Right lobe of liver (tissue), 4 donors: ENCODE measurements at regions not wholly inside any gene's neighbourhood (a gene's known extent, or its start where the extent isn't known, plus 50 kb on each side); places are given as distances from the start of the nearest gene placed in this dataset.

ENCODE experiments used
- POLR2A ChIP-seq: fragments of 450-650 bp; IDR thresholded peaks from one replicate; pipeline ENCODE4 v1.6.1; 2017; ENCODE audit warnings: antibody characterized with exemption, mild to moderate bottlenecking
- TF ChIP-seq, protein P1 (sequence below), 4 donors: fragments of 200-600 bp in 3 of 4; fragments of 450-650 bp in 1 of 4; IDR thresholded peaks; one replicate each; pipeline versions ENCODE4 v1.5.1 to v1.8.0; 2016 to 2022; ENCODE audit warnings: antibody characterized with exemption in 4 of 4, mild to moderate bottlenecking in 2 of 4
- donor health status: DM: no; HTN: no; CAD: no.
- donor health status: DM: no; HTN: no; CAD: no.
- donor health status: DM: no; HTN: yes; CAD: no.

DNA sequence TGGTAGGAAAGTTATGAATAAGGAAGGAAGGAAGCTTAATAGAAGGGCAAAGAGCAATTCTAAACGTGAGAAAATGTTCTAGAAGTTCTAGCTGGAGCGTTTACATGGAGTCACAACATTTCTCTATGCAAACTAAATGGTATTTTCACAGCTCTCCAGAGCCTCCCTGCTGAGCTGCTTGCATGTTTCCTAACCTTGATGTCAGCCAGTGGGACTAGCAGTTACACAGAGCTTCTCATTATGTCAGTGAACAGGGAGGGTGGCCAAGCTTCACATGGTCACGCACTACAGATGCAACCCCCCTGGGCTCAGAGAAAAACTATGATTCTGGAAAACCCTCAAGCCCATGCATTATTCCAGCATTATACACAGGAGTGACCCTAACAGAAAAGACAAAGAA lies 153.4 kb upstream of the CCDC150 start:
- TF ChIP-seq, protein P1, sequence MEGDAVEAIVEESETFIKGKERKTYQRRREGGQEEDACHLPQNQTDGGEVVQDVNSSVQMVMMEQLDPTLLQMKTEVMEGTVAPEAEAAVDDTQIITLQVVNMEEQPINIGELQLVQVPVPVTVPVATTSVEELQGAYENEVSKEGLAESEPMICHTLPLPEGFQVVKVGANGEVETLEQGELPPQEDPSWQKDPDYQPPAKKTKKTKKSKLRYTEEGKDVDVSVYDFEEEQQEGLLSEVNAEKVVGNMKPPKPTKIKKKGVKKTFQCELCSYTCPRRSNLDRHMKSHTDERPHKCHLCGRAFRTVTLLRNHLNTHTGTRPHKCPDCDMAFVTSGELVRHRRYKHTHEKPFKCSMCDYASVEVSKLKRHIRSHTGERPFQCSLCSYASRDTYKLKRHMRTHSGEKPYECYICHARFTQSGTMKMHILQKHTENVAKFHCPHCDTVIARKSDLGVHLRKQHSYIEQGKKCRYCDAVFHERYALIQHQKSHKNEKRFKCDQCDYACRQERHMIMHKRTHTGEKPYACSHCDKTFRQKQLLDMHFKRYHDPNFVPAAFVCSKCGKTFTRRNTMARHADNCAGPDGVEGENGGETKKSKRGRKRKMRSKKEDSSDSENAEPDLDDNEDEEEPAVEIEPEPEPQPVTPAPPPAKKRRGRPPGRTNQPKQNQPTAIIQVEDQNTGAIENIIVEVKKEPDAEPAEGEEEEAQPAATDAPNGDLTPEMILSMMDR (IDR thresholded peaks at IDR 0.05), result no peak
- TF ChIP-seq POLR2A, result no peak
